ENCODE measurements at regions not wholly inside any gene's neighbourhood (a gene's known extent, or its start where the extent isn't known, plus 50 kb on each side); places are given as distances from the start of the nearest gene placed in this dataset.

- no peak for TF ChIP-seq CTCF (conservative IDR thresholded peaks at IDR 0.05 in 1 of 2, IDR thresholded peaks at IDR 0.05 in 1 of 2; ENCODE audit: extremely low read depth in 1 of 2, insufficient read depth in 1 of 2, low read depth in 1 of 2, low read length in 2 of 2)
- TF ChIP-seq EZH2 (IDR thresholded peaks at IDR 0.05; ENCODE audit: borderline replicate concordance, low read length): no peak
Measured at GRCh38 chr9:118318770-118319431, 614.7 kb downstream of the TLR4 start.
